GM21360 (cell line): ENCODE measurements at regions not wholly inside any gene's neighbourhood (a gene's known extent, or its start where the extent isn't known, plus 50 kb on each side); places are given as distances from the start of the nearest gene placed in this dataset.

ENCODE experiments used
- ATAC-seq: cut with Tn5 transposase; IDR thresholded peaks from one replicate; pipeline ENCODE4 v1.9.1; 2021; ENCODE audit warnings: mild to moderate bottlenecking, moderate library complexity; ENCODE audit not compliant: unreplicated experiment

GRCh38 chr6:1066449-1067090 is 245.3 kb upstream of the FOXQ1 start:
- ATAC-seq: no peak

GRCh38 chr6:1065986-1066385 is 245.9 kb upstream of the FOXQ1 start:
- ATAC-seq: no peak

DNA sequence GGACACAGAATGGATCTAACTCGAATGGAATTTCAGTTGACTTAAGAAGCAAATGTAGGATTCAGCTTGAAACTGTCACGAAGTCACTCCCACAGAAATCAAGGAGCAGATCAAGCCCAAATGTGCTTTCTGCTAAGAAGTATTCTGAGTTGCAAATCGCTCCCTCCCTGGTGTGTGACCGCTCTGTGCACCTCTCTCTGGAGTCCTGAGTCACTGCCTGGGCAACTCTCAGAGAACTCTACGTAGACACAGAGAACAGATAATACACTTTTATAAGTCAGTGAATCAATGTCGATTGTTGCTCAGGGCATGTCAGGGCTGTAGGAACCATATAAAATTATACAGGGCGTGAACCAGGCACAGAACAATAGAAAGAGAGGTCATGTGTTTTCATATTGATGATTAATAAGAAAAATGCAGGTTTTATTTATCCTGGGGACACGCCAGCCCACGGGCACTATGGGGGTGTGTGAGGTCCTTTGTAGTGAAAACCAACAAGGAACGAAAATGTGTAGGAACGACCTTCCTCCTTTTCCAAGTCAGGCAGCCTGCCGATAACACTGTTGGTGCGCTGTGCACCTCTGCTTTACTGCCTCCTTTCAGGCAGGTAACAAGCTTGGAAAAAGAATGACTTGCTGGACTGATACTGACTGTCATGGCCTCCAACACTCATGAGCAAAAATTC is 248.1 kb upstream of the FOXQ1 start:
- no peak for ATAC-seq

- no peak for ATAC-seq
These were observed 248.9 kb upstream of the FOXQ1 start for GRCh38 chr6:1062786-1063545.

GRCh38 chr6:1059596-1059995 is 252.3 kb upstream of the FOXQ1 start:
- no peak for ATAC-seq

GRCh38 chr6:1057490-1058135 is 254.3 kb upstream of the FOXQ1 start:
- no peak for ATAC-seq

DNA sequence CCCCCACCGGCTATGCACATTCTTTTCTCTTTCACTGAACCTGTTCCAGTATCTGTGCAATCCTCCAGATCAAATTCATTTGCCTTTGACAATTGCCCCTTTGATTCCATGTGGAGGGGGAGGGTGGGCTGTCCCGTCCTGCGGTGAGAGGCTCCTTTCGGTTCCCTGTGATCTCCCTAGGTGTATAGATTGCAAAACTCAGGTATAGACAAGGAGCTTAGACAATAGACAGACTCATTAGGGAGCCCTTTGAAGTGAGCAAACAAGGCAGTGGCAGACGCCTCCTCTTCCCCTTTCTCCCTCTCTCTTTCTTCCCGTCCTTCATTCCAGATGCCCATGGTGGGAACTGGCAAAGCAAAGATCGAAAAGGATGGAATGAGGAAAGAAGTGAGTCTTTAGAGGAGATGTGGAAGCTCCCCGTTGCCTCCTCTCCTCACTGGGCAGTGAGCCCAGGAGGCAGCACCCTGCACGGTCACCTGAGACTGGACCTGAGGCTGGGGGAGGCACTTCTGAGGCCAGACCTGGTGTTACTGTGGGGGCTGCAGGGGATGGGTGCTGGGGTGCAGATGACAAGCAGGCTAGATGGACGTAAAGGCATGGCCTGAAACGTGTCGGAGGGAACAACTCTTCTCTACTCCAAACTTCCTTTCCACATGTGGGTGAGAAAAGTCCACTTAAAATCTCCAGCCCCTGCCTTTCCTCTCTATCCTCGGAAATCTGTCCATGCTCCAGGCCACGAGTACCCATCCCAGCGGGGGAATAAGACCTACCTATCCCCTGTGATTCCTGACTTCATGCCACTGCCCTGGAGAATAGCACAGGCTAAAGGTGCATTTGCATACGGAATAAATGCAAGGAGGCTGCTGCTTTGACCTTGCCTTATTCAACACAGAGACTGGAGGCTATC is 256.6 kb upstream of the FOXQ1 start:
- ATAC-seq: no peak

GRCh38 chr6:1054653-1055014 is 257.3 kb upstream of the FOXQ1 start:
- ATAC-seq: no peak

GRCh38 chr6:1053586-1053985 is 258.3 kb upstream of the FOXQ1 start:
- ATAC-seq: no peak

GRCh38 chr6:1052262-1052661 is 259.6 kb upstream of the FOXQ1 start:
- no peak for ATAC-seq

DNA sequence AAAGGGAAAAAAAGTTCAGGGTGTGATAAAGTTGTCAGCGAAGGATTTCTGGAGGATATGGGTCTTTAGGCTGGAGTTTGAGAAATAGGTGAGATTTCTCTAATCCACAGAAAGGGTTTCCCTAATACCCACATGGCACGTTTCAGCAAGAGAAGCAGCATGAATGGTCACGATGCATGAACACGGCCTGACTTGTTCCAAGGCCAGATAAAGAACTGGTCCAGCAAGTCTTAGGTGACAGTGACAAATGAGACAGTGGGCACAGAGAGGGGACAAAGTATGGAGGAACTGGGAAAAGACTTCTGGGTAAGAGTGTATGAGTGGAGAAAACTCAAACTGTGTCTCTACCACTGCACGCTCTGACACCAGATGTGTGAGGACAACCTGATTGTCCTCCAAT is 262.0 kb upstream of the FOXQ1 start:
- ATAC-seq: no peak

GRCh38 chr6:1049170-1049569 is 262.7 kb upstream of the FOXQ1 start:
- no peak for ATAC-seq

DNA sequence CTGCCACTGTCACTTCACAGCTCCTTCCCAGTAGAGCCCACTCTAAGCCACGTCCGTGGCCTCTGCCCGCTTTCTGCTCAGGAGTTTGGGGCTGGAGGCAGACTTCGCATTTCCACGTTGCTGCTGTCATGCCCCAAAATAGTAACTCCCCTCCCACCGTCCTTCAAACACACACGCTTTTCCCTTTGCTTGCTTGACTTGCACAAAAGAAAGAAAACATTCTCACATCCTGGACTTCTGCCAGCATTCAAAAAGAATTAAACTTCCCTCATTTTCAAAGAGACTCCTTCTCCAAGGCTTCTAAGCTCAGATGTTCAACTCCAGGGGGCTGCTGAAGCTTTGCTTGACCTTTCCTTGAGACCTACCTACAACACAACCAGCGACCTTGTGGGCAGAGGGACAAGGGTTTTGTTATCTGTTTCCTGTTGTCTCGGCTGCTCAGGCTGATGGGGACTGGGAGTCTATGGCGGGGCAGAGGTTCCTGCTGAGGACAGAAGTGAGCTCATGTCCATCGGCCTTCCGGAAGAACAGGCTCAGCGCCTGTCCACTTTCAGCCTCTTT is 263.8 kb upstream of the FOXQ1 start:
- ATAC-seq: no peak

DNA sequence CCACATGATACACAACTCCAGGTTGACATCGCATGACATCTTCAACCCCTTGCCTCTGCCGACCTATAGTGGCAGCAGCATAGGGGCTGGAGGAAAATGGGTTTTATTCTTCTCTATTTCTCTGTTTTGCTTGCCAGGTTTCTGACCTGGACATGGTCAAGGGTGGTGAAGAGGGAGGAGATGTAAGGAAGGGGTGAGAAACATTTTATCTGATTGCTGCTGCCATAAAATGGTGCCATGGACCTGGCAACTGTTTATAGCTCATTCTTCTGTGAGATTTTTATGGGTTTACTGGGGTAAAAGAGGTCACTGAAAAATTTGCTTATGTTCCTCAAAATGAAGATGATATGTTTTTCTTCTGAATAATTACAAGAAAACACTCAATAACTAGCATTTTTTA is 266.7 kb upstream of the FOXQ1 start:
- no peak for ATAC-seq

- no peak for ATAC-seq
These were observed 267.7 kb upstream of the FOXQ1 start for GRCh38 chr6:1044040-1044836.

- no peak for ATAC-seq
These were observed 268.5 kb upstream of the FOXQ1 start for GRCh38 chr6:1043458-1043836.

DNA sequence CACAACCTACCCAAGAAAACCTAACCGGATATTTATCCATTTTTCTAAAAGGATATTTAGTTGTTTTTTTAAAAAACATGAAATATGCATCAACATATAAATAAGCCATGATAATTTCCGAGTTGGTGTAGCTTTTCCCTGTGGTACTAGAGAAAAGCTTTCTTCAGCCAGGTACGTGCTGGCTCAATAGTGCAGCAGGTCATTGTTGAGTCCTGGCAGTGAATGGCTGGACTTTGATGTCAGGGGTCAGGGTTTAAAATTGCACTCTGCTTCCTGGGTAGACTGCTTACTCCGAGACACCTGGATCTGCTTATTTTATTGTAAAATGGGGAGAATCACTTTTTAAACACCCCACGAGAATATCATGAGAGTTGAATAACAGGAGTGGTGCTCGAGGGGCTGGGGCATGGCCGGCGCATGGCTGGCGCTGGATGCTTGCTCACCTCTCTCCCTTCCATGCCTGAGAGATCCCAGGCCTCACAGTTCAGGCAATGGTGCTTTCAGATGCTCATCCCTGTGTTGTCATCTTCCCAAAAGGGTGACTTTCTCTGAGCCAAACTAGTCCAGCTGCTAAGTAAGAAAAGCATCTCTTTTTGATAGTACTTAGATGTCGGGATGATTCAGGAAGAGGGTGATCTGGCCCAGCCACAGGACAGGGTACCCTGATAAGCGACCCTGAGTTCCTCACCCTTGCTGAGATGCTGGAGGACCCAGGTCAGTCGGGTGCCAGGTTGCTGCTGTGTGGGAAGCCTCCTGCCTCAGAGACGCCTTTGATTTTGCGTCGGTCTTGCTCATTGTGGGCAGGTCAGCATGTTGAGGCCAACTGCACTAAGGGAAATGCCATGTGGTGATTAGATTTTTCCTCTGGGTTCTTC is 269.1 kb upstream of the FOXQ1 start:
- no peak for ATAC-seq

DNA sequence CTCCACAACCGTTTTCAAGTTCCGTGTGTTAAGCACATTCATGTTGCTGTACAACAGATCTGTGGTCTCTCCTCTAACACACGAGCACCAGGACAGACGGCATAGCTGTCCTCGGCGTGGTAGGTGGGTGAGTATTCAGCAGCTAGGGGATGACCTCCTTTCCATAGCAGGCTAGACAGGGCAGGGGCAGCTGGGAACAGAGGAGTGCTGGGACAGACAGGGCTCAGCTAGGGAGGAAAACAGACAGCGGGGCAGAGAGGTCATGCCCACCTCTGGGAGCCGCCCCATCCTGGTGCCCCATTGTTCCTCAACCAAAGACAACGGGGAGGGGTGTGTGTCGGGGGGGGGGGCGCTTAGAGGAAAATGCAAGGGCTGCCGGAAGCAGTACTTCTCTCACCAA is 271.5 kb upstream of the FOXQ1 start:
- ATAC-seq: no peak

DNA sequence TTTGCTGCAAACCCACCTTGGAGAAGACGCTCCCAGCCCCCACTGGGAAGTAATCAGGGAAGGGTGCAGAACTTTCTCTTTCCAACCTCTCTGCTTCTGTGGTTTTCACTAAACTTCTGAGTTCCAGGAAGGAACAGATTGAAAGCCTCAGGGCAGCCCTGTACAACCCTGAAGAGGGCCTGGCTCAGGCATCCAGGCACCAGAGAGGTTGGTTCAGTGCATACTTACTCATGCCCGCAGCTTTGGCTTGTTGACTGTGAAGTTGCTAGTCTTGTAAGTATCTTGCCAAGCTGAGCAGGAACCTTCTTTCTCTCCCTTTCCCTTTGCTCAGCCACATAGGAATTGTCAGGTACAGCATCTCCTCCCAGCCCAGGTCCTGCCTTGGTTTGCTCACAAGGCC is 272.2 kb upstream of the FOXQ1 start:
- ATAC-seq: no peak
